ENCODE measurements at regions not wholly inside any gene's neighbourhood (a gene's known extent, or its start where the extent isn't known, plus 50 kb on each side); places are given as distances from the start of the nearest gene placed in this dataset.

- DNase-seq (ENCODE audit: low read depth): no peak
- H3K4me3 ChIP-seq (ENCODE audit: low read depth, low read length): no peak overlapping the region
- TF ChIP-seq MYC (IDR thresholded peaks at IDR 0.05; ENCODE audit: low read depth, low read length): no peak
- TF ChIP-seq CTCF (IDR thresholded peaks at IDR 0.05; ENCODE audit: low read depth, low read length): no peak
- no peak for TF ChIP-seq POLR2A (IDR thresholded peaks at IDR 0.05; ENCODE audit: extremely low read depth, insufficient read length)
- no peak for TF ChIP-seq MAX (IDR thresholded peaks at IDR 0.05; ENCODE audit: low read depth, low read length)
Measured at GRCh38 chr13:104953588-104953987, 1581.9 kb downstream of the EFNB2 start.

DNA sequence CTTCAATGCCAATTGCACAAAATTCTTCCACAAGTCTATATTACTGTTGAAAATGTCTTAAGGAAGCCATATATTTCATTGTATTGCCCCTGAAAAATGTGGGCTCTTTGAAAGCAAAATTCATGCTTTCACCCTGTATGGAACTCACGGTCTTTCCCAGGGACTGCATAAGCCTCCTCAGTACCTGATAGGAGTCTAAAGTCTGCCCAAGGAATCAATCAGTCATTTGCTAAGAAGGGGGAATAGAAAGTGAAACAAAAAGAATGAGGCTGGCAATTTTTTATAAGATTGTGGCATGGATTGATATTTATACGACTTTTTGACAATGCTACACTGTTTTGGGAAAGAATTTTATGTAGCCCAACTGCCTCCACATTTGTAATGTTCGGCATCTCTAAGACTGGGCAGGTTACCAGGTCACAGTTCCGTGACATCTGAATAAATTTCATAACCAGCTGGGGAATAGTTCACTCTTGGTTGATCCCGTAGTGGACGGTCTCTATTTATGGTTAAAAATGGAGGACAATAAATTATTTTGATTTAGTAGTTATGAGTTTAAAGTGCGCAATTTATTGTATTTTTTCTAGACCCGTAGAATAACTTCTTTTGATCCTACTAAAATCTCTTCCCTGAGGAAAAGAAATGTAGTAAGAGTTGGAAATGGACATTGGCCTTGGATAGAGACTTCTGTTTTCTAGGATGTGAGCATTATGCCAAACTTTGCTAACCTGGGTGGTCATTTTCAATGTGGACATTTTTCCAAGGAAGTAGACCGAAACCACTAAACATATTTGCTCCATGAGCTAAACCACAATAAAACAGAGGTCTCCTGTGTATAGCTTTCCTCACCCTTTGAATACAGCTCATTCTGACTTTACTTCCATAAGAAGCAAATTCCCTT lies 1585.4 kb downstream of the EFNB2 start:
- H3K4me3 ChIP-seq (ENCODE audit: low read depth, low read length): no peak overlapping the region
- TF ChIP-seq POLR2A (IDR thresholded peaks at IDR 0.05; ENCODE audit: extremely low read depth, insufficient read length) (no peak), MYC (IDR thresholded peaks at IDR 0.05; ENCODE audit: low read depth, low read length) (no peak), CTCF (IDR thresholded peaks at IDR 0.05; ENCODE audit: low read depth, low read length) (no peak), MAX (IDR thresholded peaks at IDR 0.05; ENCODE audit: low read depth, low read length) (no peak)
- DNase-seq (ENCODE audit: low read depth): no peak

DNA sequence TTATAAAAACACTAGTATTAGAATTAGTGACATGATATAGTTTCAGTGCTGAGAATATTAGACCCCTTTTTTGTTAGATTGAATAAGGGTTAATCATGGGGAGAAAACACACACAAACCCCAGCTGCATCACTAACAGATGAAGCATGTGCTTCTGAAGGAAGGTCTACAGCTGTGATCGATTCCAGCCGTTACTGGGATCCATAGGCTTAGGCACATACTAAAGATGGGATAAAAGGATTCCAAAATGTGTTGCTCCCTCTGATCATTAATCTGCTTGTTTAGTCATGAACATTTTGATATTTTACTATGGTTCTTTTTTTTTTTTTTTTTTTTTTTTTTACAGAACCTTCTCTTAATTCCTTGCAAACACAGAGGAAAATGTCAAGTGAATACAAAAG lies 1591.3 kb downstream of the EFNB2 start:
- DNase-seq (ENCODE audit: low read depth): no peak
- H3K4me3 ChIP-seq (ENCODE audit: low read depth, low read length): no peak overlapping the region
- TF ChIP-seq MAX (IDR thresholded peaks at IDR 0.05; ENCODE audit: low read depth, low read length) (no peak), MYC (IDR thresholded peaks at IDR 0.05; ENCODE audit: low read depth, low read length) (no peak), CTCF (IDR thresholded peaks at IDR 0.05; ENCODE audit: low read depth, low read length) (no peak), POLR2A (IDR thresholded peaks at IDR 0.05; ENCODE audit: extremely low read depth, insufficient read length) (no peak)

- no peak overlapping the region for H3K4me3 ChIP-seq (ENCODE audit: low read depth, low read length)
- no peak for TF ChIP-seq POLR2A (IDR thresholded peaks at IDR 0.05; ENCODE audit: extremely low read depth, insufficient read length)
- TF ChIP-seq MAX (IDR thresholded peaks at IDR 0.05; ENCODE audit: low read depth, low read length): no peak
- no peak for TF ChIP-seq CTCF (IDR thresholded peaks at IDR 0.05; ENCODE audit: low read depth, low read length)
- TF ChIP-seq MYC (IDR thresholded peaks at IDR 0.05; ENCODE audit: low read depth, low read length): no peak
- DNase-seq (ENCODE audit: low read depth): no peak
Measured at GRCh38 chr13:104943331-104943730, 1592.1 kb downstream of the EFNB2 start.

- no peak overlapping the region for H3K4me3 ChIP-seq (ENCODE audit: low read depth, low read length)
- TF ChIP-seq POLR2A (IDR thresholded peaks at IDR 0.05; ENCODE audit: extremely low read depth, insufficient read length): no peak
- TF ChIP-seq MAX (IDR thresholded peaks at IDR 0.05; ENCODE audit: low read depth, low read length): no peak
- no peak for TF ChIP-seq CTCF (IDR thresholded peaks at IDR 0.05; ENCODE audit: low read depth, low read length)
- DNase-seq (ENCODE audit: low read depth): no peak
Measured at GRCh38 chr13:104937881-104938280, 1597.6 kb downstream of the EFNB2 start.

Data from NB4 (cell line).